Activated CD4-positive, alpha-beta T cell treated with anti-CD3 and anti-CD28 coated beads, Interleukin-2, amount 50 U/mL, for 4 hours (primary cell): ENCODE measurements at regions not wholly inside any gene's neighbourhood (a gene's known extent, or its start where the extent isn't known, plus 50 kb on each side); places are given as distances from the start of the nearest gene placed in this dataset.

Experiments used
- DNase-seq, 2 experiments: peaks; one replicate each; pipeline ENCODE4 v3.0.0-alpha.2; 2020

GRCh38 chr2:19807866-19808265 is 93.9 kb downstream of the TTC32 start:
- DNase-seq, result no peak

GRCh38 chr2:19807346-19807745 is 94.4 kb downstream of the TTC32 start:
- no peak for DNase-seq

- no peak for DNase-seq
These were observed 95.2 kb downstream of the TTC32 start for GRCh38 chr2:19806591-19806990.

- no peak for DNase-seq
These were observed 95.7 kb downstream of the TTC32 start for GRCh38 chr2:19806131-19806530.

GRCh38 chr2:19805266-19805665 is 96.5 kb downstream of the TTC32 start:
- no peak for DNase-seq

GRCh38 chr2:19804639-19805260 is 97.0 kb downstream of the TTC32 start:
- no peak for DNase-seq

- no peak for DNase-seq
These were observed 99.5 kb downstream of the TTC32 start for GRCh38 chr2:19802086-19802841.

- no peak for DNase-seq
These were observed 100.3 kb downstream of the TTC32 start for GRCh38 chr2:19801367-19802080.

- DNase-seq, result no peak
These were observed 101.0 kb downstream of the TTC32 start for GRCh38 chr2:19800796-19801195.

- DNase-seq, result no peak
These were observed 101.7 kb downstream of the TTC32 start for GRCh38 chr2:19799881-19800780.

- no peak for DNase-seq
These were observed 103.9 kb downstream of the TTC32 start for GRCh38 chr2:19797871-19798270.

- no peak for DNase-seq
These were observed 104.5 kb downstream of the TTC32 start for GRCh38 chr2:19797243-19797810.

- no peak for DNase-seq
These were observed 105.6 kb downstream of the TTC32 start for GRCh38 chr2:19796035-19796695.

GRCh38 chr2:19793132-19793750 is 108.5 kb downstream of the TTC32 start:
- no peak for DNase-seq

- DNase-seq, result no peak
These were observed 111.5 kb downstream of the TTC32 start for GRCh38 chr2:19790291-19790690.

- DNase-seq, result no peak
These were observed 114.6 kb downstream of the TTC32 start for GRCh38 chr2:19787134-19787533.

- no peak for DNase-seq
These were observed 115.2 kb downstream of the TTC32 start for GRCh38 chr2:19786408-19787058.

- no peak for DNase-seq
These were observed 115.9 kb downstream of the TTC32 start for GRCh38 chr2:19785867-19786266.

GRCh38 chr2:19785447-19785846 is 116.3 kb downstream of the TTC32 start:
- DNase-seq, result no peak

GRCh38 chr2:19784456-19784855 is 117.3 kb downstream of the TTC32 start:
- no peak for DNase-seq

GRCh38 chr2:19783935-19784334 is 117.8 kb downstream of the TTC32 start:
- no peak for DNase-seq
